Amygdala (tissue), 56 donors: ENCODE measurements at regions not wholly inside any gene's neighbourhood (a gene's known extent, or its start where the extent isn't known, plus 50 kb on each side); places are given as distances from the start of the nearest gene placed in this dataset.
A peak's percentile ranks its signal among the peaks of the same experiment; 100 is the strongest.
"Not testable (repeated sequence)": the region's sequence is repeated elsewhere in the genome, so short reads cannot be mapped to it uniquely, and the experiment has no call there.

Experiments
- DNase-seq, 56 donors: peaks; one replicate each; lab custom pipeline; 2025; lab: John Stamatoyannopoulos, UW

GRCh38 chr13:23067129-23067528 lies 113.7 kb upstream of the SGCG start:
- no peak for DNase-seq

- no peak for DNase-seq
Measured at GRCh38 chr13:23069566-23069965, 111.2 kb upstream of the SGCG start.

- no peak for DNase-seq
Measured at GRCh38 chr13:23074075-23074828, 106.5 kb upstream of the SGCG start.

DNA sequence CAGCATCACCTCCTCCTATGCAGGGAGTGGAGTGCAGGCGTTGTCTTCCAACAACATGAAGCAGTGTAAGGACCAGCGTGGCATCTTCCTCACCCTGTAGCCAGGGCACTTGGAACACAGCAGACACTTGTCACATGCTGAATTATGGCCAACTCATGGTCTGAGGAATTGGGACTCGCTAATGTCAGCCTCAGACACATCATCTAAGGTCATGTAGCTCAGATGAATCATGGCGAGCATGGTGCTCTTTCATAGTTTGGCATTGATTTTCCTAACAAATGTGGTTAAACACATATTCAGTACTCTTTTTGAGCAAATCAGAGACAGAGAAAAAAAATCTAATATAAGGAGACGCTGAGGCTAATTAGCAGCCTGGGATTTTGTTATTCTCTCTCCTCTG lies 99.6 kb upstream of the SGCG start:
- no peak for DNase-seq

DNA sequence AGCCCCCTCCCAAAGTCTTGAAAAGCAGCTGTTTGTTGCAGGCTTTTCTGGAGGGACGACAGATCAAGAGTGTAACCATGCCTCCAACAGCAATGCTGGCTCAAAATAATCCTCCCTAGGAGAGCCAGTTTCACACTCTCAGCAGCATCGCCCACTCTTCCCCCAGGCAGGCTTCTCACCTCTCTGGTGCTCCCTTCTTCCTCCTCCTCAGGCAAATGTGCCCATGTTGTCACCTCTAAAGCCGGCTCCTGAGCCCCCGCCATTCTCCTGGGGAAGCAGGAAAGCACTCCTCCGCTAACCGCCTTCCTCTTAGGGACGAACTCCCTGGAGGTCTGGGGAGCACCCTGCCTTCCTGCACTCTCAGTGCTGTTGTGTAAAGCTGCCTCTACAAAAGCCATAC lies 98.9 kb upstream of the SGCG start:
- DNase-seq, result peak in 15 of 56 donors; percentile 3 to 41 (median 6)

GRCh38 chr13:23086968-23087623 lies 93.7 kb upstream of the SGCG start:
- no peak for DNase-seq

DNA sequence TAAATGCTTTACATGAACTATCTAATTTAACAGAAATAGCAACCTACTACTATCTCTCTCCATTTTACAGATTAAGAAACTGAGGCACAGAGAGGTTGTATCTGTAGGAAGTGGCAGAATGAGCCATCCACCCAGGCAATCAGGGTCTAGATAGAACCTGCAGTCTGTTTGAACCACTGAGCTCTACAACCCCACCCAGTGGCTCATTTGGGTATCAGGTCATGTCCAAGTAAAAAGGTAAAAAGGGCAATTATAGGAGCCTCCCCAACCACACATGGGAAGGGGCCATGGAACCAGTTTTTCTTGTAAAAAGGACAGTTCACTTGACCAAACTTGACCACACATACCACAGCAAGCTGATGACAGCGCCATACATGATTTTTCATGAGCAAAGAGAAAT lies 92.9 kb upstream of the SGCG start:
- no peak for DNase-seq

DNA sequence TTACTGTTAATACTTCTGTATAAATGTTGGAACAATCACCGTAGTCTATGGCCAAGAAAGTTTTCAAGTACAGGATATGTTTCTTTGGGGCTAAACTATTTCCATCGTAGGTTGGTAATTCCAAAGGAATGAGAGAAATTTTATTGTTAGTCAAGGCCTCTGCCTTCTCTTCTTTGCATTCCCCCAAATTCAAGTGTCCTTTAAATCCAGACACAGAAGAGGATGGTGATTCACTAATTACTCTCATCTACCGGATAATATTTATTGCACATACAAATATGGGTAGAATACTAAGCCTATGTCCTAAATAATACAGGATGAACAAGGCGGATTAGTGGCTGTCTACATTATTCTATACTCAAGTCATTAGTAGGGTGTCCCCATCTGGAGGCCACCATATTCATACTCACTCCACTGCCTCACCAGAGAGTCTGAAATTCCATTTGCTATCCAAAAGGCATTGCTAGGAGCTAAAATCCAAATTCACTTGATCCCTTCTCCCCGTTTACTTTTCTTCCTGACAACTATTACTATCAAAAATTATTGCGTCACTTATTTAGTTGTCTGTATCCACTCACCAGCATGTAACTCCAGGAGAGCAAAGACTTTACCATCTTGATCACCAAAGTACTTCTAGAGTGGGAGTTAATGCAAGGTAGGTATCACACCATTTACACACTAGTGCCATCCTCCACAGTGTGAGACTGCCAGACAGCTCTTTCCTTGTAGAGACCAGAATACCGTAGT lies 82.4 kb upstream of the SGCG start:
- DNase-seq, result no peak

- no peak for DNase-seq
Measured at GRCh38 chr13:23105051-23105450, 75.7 kb upstream of the SGCG start.

DNA sequence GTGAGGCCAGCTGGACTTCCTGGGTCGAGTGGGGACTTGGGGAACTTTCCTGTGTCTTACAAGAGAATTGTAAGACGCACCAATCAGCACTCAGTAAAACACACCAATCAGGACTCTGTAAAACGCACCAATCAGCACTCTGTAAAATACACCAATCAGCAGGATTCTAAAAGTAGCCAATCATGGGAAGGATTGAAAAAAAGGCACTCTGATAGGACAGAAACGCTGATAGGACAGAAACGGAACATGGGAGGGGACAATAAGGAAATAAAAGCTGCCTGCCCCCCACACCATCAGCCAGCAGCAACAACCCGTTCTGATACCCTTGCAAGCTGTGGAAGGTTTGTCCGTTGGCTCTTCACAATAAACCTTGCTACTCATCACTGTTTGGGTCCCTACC lies 73.1 kb upstream of the SGCG start:
- no peak for DNase-seq

- no peak for DNase-seq
Measured at GRCh38 chr13:23119131-23119530, 61.6 kb upstream of the SGCG start.

GRCh38 chr13:23127540-23127939 lies 53.2 kb upstream of the SGCG start:
- not testable (repeated sequence) for DNase-seq

DNA sequence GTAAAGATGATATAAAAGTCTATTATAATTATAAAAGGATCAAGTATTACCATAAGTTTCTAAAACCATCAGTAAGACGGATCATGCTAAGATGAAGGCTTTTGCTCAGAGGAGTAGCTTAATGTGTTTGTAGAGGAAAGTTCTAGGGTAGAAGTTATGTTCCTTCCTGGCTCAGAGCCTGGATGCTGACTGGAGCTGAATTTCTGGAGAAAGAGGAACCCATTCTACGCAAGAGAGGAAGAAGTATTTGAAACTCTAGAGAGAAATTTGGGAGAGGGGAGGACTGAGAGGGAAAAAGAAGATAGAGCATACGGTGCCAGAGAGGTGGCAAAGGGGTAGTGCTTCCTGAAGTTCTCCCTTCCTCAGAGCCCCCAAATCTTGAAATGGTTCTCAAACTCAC lies 51.4 kb upstream of the SGCG start:
- no peak for DNase-seq
